HUDEP-2 (cell line): ENCODE measurements at regions not wholly inside any gene's neighbourhood (a gene's known extent, or its start where the extent isn't known, plus 50 kb on each side); places are given as distances from the start of the nearest gene placed in this dataset.
A peak's percentile ranks its signal among the peaks of the same experiment; 100 is the strongest.
"Not testable (repeated sequence)": the region's sequence is repeated elsewhere in the genome, so short reads cannot be mapped to it uniquely, and the experiment has no call there.

Experiments used
- DNase-seq, 76 experiments: peaks; one replicate each; lab custom pipeline; 2025; ENCODE audit not compliant: unreplicated experiment in 76 of 76; lab: John Stamatoyannopoulos, UW

DNA sequence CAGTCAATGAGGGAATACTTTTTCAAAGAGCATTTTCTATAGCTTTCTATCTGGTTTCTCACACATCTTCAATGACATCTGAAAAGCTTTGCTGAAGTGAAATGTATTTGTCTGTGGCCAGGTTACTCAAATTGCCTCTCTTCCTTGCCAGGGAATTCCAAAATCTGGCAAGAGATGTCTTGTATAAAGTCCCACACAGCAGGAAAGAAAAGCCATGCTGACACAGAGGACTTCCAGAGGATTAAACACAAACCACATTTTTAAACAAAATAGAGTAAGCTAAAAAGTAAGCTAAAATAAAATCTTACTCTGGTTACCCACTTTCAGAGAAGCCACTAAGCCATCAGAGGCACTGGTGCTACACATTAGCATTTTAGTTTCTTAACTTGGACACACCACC lies 93.1 kb upstream of the BCAR3 start:
- no peak for DNase-seq

DNA sequence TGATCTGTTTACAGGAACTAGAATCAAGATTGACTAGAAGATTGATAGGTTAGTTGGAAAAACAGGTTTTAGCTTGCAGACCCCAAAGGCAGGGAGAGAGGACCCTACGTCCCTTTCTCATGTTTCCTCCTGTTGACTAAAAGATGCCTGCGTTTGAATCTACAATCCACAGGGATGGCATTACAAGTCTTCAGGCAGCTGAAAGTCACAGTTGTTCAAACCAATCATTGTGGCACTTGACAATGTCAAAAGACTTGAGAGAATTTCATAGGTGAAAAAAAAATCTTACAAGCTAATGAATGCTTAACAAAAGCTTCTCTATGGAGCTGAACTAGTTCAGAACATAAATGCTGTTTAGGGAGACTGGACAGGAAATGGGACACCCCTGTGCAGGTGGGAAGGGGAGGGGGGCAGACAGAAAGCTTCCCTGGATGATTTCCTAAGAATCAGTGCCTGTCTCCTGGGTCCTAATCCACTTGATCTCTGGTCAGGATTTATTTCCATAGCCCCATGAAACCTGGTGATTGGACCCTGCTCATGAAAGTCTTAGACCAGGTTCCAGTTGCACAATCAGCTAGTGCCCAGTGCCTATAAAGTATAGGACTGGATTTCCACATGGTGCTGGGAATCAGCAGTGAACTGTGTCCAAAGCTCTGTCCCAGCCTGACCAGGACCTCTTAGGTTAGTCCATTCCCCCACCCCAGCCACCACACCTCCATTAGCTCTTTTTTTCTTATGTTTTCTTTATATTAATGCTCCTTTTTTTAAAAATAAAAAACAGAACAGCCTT lies 91.6 kb upstream of the BCAR3 start:
- DNase-seq: no peak

- DNase-seq: no peak
These were observed 90.2 kb upstream of the BCAR3 start for GRCh38 chr1:93771843-93772242.

- DNase-seq: peak in 2 of 76 experiments; percentile 1 to 3
These were observed 89.0 kb upstream of the BCAR3 start for GRCh38 chr1:93770640-93771039.

GRCh38 chr1:93769777-93770176 lies 88.1 kb upstream of the BCAR3 start:
- no peak for DNase-seq

DNA sequence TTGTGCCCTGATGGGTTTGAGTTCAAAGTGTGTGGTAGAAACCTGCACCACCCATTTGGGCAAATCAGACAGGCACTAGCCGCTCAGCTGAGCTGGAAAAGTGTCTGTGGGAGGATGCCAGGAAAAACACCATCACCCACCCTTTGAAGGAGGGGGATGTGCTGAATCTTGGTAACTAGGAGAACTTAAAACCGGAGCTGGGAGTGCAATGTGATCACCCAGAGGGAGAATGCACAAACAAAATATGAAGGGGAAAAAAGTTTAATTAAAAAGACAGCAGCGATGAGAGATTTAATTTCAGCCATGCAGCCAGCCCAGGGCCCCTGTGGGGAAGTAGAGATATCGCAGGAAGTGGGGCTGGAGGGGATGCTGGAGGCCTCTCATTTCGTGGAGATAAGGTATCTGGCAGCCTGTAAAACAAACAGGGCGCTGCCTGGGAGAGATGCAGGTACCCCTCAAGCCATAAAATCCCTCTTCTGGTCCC lies 86.8 kb upstream of the BCAR3 start:
- DNase-seq: no peak

DNA sequence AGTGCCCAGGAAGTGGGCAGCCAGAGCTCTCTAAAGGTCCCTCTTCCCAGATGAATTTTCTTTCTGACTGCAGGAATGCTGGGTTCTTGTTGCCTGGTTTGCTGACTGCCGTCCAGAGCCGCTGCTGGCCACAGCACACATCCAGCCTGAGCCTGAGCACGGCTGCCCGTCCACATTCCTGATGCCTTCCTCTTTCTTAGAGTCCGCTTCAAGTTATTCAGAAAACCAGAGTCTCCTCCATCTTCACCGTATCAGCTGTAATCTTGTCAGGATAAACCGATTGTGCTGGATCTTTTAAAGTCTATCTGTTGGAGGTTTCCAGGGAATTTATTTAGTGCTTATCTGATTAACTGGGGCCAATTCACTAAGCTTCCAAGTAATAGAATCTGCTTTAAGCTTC lies 84.8 kb upstream of the BCAR3 start:
- no peak for DNase-seq

DNA sequence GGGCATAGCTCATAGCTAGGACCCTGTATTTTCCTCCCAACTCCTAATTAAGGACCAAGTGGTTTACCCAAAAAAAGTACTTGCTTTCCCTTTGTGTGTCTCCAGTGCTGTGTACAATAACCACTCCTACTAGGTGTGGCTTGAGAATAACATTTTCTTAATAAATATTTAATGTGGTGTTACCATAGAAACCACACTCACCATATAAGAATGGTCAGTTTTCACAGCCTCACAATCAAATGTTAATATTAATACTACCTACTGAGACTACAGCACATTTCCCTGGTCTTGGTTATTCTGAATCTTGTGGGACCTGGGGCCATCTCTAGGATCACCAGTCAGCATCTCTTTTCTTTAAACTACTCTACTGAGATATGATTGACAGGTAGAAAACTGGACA lies 83.5 kb upstream of the BCAR3 start:
- DNase-seq: no peak

DNA sequence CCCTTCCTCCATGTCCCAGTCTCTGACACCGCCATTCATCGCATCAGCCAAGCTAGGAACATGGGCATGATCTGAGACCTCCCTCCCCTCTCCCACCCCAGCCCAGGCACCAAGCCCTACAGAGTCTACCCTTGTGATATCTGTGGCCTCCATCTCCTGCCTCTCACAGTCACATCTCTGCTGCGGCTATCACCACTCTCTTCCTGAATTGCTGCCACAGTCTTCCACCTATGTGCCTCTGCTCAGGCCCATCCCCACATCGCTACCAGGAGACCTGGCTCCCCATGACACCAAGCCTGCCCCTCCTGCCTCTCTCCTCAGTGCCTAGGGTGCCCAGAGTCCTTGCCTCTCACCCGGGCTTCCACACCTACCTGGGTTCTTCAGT lies 82.7 kb upstream of the BCAR3 start:
- no peak for DNase-seq

DNA sequence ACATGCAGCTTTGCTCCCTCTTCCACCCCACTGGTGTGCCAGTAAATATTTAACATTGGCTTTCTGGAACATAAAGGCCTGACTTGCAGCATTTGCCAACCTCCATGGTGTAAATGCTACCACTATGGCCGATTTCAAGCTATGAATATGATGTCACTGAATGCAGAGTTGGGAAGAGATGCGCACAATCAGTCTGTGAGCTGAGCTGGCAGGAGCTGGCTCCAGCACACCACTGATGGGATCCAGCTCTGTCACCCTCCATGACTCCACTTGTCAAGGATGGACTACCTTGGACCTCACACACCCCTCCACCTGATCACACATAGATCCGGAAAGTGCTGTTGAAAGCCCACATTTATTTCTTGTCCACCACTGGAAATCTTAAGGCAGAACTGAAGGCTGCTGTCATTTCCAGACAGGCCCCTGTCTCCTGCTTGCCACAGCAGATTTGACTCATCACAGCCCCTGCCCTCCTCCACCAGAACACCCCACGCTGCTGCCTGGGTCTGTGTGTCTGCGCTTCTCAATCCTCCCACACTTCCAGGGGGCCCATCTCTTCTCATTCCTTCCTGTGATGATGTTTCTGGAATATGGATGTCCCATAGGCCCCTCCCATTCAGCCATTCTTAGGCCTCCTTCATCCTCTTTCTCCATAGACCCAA lies 82.2 kb upstream of the BCAR3 start:
- no peak for DNase-seq

DNA sequence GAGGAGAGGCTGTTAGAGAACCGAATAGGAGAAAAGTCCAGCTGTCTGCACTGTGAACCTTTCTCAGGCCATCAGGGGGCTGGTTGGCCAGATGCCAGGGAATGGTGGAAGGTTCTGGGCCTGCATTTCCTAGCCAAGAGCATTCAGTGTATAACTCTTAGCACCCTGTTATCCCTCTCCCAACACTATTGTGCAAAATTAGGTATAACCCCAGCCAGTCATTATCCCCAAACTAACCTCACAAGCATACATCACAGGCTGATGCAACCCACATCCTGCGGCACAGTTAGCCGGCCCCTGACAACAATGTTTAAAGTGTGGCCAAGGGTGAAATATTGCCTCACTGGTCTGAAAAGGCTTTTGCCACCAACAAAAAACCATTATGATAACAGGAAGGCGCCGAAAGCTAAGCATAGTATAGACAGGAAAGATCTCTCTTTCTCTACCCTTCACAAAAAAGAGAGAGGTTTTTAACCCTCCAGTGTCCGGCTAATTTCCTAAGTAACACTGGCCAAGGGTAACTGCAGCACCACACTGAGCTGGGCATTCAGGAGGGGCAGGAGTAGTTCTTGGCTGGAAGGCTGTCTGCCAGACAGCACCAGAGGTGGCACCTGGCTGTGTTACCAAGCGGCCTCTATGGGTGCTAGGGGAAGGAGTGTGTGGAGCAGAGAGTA lies 77.3 kb upstream of the BCAR3 start:
- no peak for DNase-seq

GRCh38 chr1:93757256-93758036 lies 75.8 kb upstream of the BCAR3 start:
- DNase-seq: no peak

DNA sequence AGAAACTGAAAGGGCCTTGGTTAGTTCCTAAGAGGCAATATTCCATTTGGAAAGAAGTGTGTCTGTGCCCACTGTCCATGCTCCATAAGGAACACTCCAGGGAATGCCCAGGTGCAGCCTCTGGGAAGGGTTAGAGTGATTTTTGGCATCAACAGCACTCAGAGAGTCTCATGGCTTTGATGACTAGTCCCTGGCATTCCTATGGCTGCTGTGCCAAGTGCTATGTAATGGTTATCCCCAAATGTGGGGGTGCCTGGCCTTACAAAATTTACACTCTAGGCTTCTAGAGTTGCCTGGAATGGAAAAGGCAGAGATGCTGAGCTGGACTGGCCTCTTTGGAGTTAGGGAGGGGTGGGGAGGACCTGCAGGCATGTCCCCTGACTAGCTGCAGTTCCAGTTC lies 75.0 kb upstream of the BCAR3 start:
- DNase-seq: no peak

- not testable (repeated sequence) for DNase-seq
These were observed 73.6 kb upstream of the BCAR3 start for GRCh38 chr1:93755251-93755715.

DNA sequence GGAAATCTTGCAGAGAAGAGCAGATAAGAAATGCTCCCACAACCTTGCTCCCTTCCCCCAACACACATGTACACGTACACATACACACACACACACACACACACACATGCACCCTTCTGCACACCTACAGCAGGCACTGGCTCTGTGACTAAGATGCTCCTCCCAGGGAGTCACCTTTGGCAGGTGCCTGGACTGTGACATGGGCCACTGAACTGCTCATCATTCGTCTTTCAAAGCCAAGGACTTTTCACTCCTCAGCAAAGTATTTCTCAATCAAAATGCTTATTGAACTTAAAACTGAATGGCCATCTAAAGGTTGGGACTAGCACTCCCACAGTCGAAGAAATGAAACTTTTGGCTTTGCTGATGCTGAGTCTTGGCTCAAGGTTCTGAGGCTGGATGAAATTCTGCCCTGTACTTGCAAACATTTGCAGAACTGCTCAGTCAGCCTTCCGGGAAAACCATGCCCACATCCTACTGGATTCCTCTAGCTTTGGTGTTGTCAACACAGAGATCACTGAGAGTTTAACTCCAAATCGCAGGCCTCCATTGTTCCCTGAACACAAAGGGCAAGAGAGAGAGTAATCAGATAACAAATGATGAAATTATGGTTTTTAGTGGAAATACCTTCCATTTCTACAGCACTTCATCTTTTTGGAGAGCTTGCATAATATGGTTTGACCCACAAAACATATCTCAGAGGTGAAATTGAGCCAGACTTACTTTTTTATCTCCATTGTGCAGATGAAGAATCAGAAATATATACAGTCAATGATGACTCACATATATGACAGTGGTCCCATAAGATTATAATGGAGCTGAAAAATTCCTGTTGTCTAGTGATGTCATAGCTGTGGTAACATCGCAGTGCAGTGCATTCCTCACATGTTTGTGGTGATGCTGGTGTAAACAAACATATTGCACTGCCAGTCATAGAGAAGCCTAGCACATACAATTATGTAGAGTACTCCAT lies 72.4 kb upstream of the BCAR3 start:
- no peak for DNase-seq

DNA sequence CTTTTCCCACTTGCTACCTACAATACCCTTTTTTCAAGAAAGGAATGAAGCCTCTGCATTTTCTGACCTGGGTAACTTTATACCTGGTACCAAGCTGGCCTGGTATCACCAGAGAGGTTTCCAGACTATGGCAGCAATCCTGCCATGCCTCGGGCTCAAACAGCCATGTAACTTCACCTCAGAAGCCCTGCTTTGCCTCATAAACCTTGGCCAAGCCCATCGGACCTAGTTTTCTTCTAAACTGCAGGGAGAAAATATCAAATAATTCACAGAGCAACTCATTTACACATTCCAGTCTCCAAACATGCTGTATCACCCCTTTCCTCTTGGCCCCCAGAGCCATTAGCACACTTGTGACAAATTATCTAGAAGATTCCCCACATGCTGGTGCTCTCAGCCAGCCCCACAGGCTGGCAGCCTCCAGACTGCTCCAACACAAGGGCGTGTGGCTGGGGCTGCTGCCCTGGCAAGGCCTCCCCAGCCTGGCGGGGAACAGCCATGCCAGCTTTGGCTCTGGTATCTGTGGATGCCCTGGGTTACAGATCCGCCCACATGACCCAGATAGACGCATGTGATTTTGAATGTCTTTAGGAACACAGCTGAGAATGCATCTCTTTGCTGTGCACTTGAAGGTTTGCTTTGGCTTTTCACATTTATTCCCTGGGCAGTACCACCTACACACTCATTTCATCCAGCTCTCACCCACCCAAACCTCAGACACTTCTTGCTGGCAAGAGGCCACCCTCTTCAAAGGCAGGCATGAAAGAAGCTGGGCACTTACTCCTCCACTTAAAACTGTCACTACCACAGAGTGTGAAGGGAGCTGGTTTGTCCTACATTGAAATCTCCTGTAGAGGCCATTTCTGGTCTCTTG lies 70.0 kb upstream of the BCAR3 start:
- DNase-seq: no peak

DNA sequence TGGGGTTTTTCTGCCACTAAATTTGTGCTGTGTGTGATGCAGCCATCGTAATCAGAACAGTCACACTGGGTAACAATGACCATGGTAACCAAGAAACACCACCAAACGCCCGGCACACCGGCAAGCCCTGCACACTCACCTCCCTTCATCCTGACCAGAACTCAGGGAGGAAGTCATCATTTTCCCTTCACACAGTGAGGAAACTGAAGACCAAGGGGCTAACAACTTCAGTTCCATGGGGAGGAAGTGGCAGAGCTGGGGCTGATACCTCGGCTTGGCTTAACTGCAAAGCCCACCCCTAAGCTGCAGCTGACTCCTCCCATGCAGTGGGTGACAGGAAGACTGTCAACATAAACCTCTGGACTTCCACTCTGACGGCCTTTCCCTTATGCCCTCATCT lies 69.3 kb upstream of the BCAR3 start:
- DNase-seq: no peak

GRCh38 chr1:93749894-93750301 lies 68.3 kb upstream of the BCAR3 start:
- peak in 1 of 76 experiments; percentile 4 for DNase-seq

GRCh38 chr1:93749487-93749886 lies 67.8 kb upstream of the BCAR3 start:
- DNase-seq: no peak
